ENCODE measurements at regions not wholly inside any gene's neighbourhood (a gene's known extent, or its start where the extent isn't known, plus 50 kb on each side); places are given as distances from the start of the nearest gene placed in this dataset.

GRCh38 chr13:72346716-72347115 lies 380.7 kb downstream of the MZT1 start:
- H3K27me3 ChIP-seq (ENCODE audit: insufficient read depth, poor library complexity, severe bottlenecking) = no peaks in the 10 kb centered on the region
- H3K36me3 ChIP-seq (ENCODE audit: low read depth) = no peaks in the 10 kb centered on the region
- no peak for TF ChIP-seq CTCF (IDR thresholded peaks at IDR 0.05; ENCODE audit: poor library complexity, severe bottlenecking)
- no peak for DNase-seq (ENCODE audit: low spot score)
- no peaks in the 10 kb centered on the region for H3K9me3 ChIP-seq (ENCODE audit: severe bottlenecking)
- no peak for ATAC-seq (ENCODE audit: low read depth)
- no peak overlapping the region for H3K27ac ChIP-seq (ENCODE audit: poor library complexity, severe bottlenecking)
- no peaks in the 10 kb centered on the region for H3K4me1 ChIP-seq (ENCODE audit: insufficient read depth, poor library complexity, severe bottlenecking)
- no peak overlapping the region for H3K4me3 ChIP-seq (ENCODE audit: severe bottlenecking)

GRCh38 chr13:72342364-72342763 lies 385.1 kb downstream of the MZT1 start:
- DNase-seq (ENCODE audit: low spot score) (no peak), ATAC-seq (ENCODE audit: low read depth) (no peak)
- H3K9me3 ChIP-seq (ENCODE audit: severe bottlenecking) = no peaks in the 10 kb centered on the region
- no peak overlapping the region for H3K4me3 ChIP-seq (ENCODE audit: severe bottlenecking)
- TF ChIP-seq CTCF (IDR thresholded peaks at IDR 0.05; ENCODE audit: poor library complexity, severe bottlenecking) = no peak
- no peaks in the 10 kb centered on the region for H3K36me3 ChIP-seq (ENCODE audit: low read depth)
- no peaks in the 10 kb centered on the region for H3K4me1 ChIP-seq (ENCODE audit: insufficient read depth, poor library complexity, severe bottlenecking)
- H3K27ac ChIP-seq (ENCODE audit: poor library complexity, severe bottlenecking) = no peak overlapping the region
- no peaks in the 10 kb centered on the region for H3K27me3 ChIP-seq (ENCODE audit: insufficient read depth, poor library complexity, severe bottlenecking)

GRCh38 chr13:72341904-72342303 lies 385.5 kb downstream of the MZT1 start:
- Histone ChIP-seq H3K36me3 (ENCODE audit: low read depth) (no peaks in the 10 kb centered on the region), H3K9me3 (ENCODE audit: severe bottlenecking) (no peaks in the 10 kb centered on the region), H3K27ac (ENCODE audit: poor library complexity, severe bottlenecking) (no peak overlapping the region), H3K4me1 (ENCODE audit: insufficient read depth, poor library complexity, severe bottlenecking) (no peaks in the 10 kb centered on the region), H3K4me3 (ENCODE audit: severe bottlenecking) (no peak overlapping the region), H3K27me3 (ENCODE audit: insufficient read depth, poor library complexity, severe bottlenecking) (no peaks in the 10 kb centered on the region)
- ATAC-seq (ENCODE audit: low read depth) (no peak), DNase-seq (ENCODE audit: low spot score) (no peak)
- no peak for TF ChIP-seq CTCF (IDR thresholded peaks at IDR 0.05; ENCODE audit: poor library complexity, severe bottlenecking)

- TF ChIP-seq CTCF (IDR thresholded peaks at IDR 0.05; ENCODE audit: poor library complexity, severe bottlenecking) = no peak
- Histone ChIP-seq H3K4me3 (ENCODE audit: severe bottlenecking) (no peak overlapping the region), H3K27me3 (ENCODE audit: insufficient read depth, poor library complexity, severe bottlenecking) (no peaks in the 10 kb centered on the region), H3K27ac (ENCODE audit: poor library complexity, severe bottlenecking) (no peak overlapping the region), H3K9me3 (ENCODE audit: severe bottlenecking) (no peaks in the 10 kb centered on the region), H3K4me1 (ENCODE audit: insufficient read depth, poor library complexity, severe bottlenecking) (no peaks in the 10 kb centered on the region), H3K36me3 (ENCODE audit: low read depth) (no peaks in the 10 kb centered on the region)
- DNase-seq (ENCODE audit: low spot score) (no peak), ATAC-seq (ENCODE audit: low read depth) (no peak)
These were observed 409.9 kb downstream of the MZT1 start for GRCh38 chr13:72317346-72318109.

- DNase-seq (ENCODE audit: low spot score) (no peak), ATAC-seq (ENCODE audit: low read depth) (no peak)
- H3K36me3 ChIP-seq (ENCODE audit: low read depth) = no peaks in the 10 kb centered on the region
- TF ChIP-seq CTCF (IDR thresholded peaks at IDR 0.05; ENCODE audit: poor library complexity, severe bottlenecking) = no peak
- H3K27ac ChIP-seq (ENCODE audit: poor library complexity, severe bottlenecking) = no peak overlapping the region
- no peaks in the 10 kb centered on the region for H3K4me1 ChIP-seq (ENCODE audit: insufficient read depth, poor library complexity, severe bottlenecking)
- no peaks in the 10 kb centered on the region for H3K27me3 ChIP-seq (ENCODE audit: insufficient read depth, poor library complexity, severe bottlenecking)
- no peak overlapping the region for H3K4me3 ChIP-seq (ENCODE audit: severe bottlenecking)
- H3K9me3 ChIP-seq (ENCODE audit: severe bottlenecking) = no peaks in the 10 kb centered on the region
These were observed 410.7 kb downstream of the MZT1 start for GRCh38 chr13:72316716-72317115.
